Posterior vena cava (tissue), 2 donors: ENCODE measurements at regions not wholly inside any gene's neighbourhood (a gene's known extent, or its start where the extent isn't known, plus 50 kb on each side); places are given as distances from the start of the nearest gene placed in this dataset.

Experiments used
- DNase-seq: peaks from one replicate; pipeline ENCODE4 v3.0.0-alpha.2; 2020; ENCODE audit warnings: low spot score
- intact Hi-C, 2 donors: fragments of 100-400 bp; cut with DNase I; formaldehyde crosslinking; loops; one replicate each; pipeline versions ENCODE4 v1.14.1 to v1.14.2; 2022 to 2023
- donor health status: DM: yes; HTN: yes; CAD: no.
- donor health status: DM: yes; HTN: yes; CAD: no.

DNA sequence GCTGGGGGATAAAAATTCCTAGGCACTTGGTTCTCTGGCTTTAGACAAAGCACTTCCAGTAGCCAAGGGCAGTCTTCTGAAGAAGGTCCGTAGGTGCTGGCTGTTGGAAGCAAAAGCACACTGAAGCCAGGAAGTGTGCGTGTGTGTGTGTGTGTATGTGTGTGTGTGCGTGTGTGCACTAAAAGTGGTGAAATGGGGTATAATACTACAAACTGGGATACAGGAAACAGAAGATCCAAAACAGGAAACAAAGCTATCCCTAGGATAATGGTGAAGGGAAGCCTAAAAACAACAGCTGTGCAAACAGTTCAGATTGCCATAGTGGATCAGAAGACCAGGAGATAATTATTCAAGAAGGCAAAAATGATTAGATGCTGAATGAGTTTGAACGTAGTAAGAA lies 103.4 kb downstream of the IL20RB start:
- DNase-seq, result no peak
- intact Hi-C loops, result no loop called here

DNA sequence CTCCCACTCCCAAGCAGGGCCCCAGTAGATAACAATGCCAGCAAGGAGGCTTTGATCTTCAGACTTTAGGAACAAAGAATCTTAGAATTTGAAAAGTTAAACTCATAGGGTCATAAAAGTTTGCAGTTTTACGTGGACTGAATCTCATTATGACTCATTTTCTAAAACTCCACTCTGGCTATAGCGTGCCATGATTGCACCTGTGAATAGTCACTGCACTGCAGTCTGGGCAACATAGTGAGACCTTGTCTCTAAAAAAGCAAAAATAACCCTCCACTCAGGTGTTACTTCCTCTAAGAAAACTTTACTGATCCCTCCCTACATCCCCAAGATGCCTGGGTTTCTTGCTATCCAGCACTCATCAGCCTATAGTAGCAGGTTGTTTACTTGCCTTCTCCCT lies 104.5 kb downstream of the IL20RB start:
- intact Hi-C loops, result no loop called here
- DNase-seq, result no peak

DNA sequence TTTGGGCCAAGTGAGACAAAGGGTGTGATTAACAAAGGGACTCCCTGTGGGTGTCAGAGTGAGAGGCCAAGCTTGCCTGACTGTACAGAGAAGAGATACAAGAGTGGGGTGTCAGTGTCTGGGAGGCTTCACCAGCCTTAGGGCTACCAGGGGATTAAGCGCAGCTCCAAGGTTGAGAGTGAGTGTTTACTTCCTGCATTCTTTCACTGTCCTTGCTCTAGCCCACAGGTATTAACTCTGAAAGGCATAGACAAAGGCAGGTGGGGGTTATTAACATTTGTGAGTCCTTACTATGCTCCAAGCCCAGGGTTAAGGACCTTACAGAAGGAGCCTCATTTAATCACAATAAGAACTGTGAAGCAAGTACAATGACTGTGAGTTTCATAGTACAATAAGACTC lies 107.6 kb downstream of the IL20RB start:
- DNase-seq, result no peak

GRCh38 chr3:137066092-137066491 lies 108.3 kb downstream of the IL20RB start:
- DNase-seq, result no peak
- intact Hi-C loops, result no loop called here

More for the DNA sequence above, 107.6 kb downstream of the IL20RB start:
- intact Hi-C loops, result no loop called here

DNA sequence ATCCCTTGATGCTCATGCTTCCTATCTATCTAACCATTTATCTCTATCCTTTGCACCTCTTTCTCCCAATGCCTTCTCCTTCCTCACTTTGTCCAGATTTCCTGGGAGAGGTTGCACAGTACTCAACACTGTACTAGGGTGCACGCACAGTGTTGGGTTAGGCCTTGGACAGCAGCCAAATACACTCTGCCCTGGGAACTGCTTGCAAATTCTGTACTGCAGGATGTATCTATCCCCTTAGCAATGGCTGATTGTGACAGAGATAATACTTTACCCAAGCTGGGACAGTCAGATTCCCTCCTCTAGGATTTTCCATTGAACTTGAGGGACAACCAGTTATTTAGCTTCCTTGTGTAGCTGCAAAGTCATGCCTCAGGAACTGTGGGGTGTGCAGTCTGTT lies 113.3 kb downstream of the IL20RB start:
- intact Hi-C loops, result no loop called here
- no peak for DNase-seq

GRCh38 chr3:137075020-137075419 lies 117.2 kb downstream of the IL20RB start:
- intact Hi-C loops, result no loop called here
- DNase-seq, result no peak

DNA sequence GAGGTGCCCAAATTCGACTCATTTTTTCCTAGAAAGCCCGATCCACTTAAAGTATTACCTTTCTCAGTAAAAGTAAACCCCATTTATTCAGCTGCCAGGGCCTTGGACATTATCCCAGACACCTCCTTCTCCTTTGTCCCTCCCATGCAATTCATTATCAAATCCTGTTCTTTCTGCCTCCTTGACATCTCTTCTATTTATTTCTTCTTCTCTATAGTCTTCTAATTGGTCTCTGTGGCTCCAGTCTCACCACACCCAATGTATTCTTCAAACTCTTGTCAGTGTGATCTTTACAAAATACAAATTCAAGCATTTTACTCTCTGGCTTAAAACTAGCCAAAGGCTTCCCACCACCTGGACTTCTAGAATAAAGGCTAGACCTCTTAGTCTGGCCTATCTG lies 120.3 kb downstream of the IL20RB start:
- no peak for DNase-seq
- intact Hi-C loops, result no loop called here

- intact Hi-C loops, result no loop called here
These were observed 121.8 kb downstream of the IL20RB start for GRCh38 chr3:137079571-137079970.

GRCh38 chr3:137081711-137082110 lies 123.9 kb downstream of the IL20RB start:
- no peak for DNase-seq
- intact Hi-C loops, result no loop called here

More at GRCh38 chr3:137079571-137079970, 121.8 kb downstream of the IL20RB start:
- no peak for DNase-seq

DNA sequence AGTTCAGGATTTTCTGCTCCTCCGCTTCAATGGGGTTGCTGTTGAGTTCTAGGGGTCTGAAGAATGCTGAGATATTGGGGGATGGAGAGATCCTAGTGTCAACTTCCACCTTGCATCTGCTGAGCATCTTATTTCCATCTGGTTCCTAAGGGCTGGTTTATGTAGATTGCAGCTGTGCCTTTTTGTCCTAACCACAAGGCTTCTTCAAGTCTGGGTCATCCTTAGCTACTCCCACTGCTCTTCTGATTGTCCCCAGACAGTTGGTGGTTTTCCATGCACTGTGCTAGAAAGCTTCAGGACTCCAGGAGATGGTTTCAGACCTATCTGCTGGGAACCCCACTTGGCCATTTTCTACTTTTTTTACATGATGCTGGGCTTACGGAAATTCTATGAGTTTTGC lies 125.0 kb downstream of the IL20RB start:
- intact Hi-C loops, result no loop called here
- no peak for DNase-seq

GRCh38 chr3:137083332-137083731 lies 125.5 kb downstream of the IL20RB start:
- intact Hi-C loops, result no loop called here

DNA sequence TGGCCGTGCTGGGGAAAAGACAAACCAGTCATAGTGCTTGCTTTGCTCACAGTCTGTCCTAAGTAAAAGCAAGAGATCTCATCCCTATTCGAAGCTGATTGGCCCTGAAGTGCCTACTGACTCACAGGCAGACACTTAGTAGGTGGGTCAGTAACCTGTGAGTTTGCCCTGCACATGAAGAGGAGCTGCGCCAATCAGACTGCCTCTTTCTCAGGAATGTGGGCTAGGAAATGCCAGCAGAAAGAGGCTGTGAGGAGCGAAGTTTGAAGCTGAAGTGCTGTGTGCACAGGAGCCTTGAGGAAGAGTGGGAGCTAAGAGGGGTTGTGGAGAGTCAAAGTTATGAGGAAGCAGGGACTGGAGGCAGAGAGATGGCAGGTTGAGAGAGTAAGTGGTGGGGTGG lies 126.8 kb downstream of the IL20RB start:
- intact Hi-C loops, result no loop called here
- DNase-seq, result no peak

More at GRCh38 chr3:137083332-137083731, 125.5 kb downstream of the IL20RB start:
- no peak for DNase-seq

- intact Hi-C loops, result no loop called here
- DNase-seq, result no peak
These were observed 139.6 kb downstream of the IL20RB start for GRCh38 chr3:137097386-137097785.

DNA sequence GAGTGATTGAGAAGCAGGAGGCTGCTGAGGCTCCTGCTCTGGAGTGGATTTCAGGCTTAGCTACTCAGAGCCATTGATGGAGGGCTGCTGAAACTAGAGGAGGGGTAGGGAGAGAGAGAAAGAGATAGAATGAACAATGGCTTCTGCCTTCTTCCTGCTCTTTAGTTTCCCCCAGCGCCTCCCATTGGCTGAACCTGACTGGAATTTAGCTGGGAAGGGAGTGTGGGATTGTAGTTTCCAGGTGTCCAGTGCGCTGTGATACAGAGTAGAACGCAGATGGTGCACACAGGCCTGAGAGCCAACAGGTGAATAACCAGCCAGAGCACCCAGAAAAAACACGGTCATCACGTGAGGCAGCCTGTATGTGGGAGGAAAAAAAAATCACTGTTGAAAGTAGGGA lies 140.1 kb downstream of the IL20RB start:
- DNase-seq, result no peak
- intact Hi-C loops, result no loop called here

- no peak for DNase-seq
- intact Hi-C loops, result no loop called here
These were observed 141.8 kb downstream of the IL20RB start for GRCh38 chr3:137099364-137100219.

- intact Hi-C loops, result no loop called here
These were observed 142.5 kb downstream of the IL20RB start for GRCh38 chr3:137100326-137100725.

DNA sequence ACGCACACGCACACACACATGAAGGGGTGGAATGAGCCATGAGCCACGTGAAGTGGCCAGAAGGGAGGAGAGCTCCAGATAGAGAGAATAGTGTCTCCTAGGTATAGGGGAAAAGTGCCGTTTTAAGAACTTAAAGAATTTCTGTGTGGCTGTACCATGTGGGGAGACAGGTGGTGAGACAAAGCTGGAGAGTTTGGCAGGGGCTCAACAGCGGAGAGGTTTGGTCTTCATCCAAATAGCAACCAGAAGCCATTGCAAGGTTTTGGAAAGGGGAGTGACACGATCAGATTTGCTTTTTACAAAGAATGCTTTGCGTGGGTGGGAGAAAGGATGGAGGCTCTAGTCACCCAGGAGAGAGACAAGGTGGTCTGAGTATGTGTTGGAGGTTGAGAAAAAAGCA lies 146.0 kb downstream of the IL20RB start:
- no peak for DNase-seq
- intact Hi-C loops, result no loop called here

More at GRCh38 chr3:137100326-137100725, 142.5 kb downstream of the IL20RB start:
- no peak for DNase-seq

DNA sequence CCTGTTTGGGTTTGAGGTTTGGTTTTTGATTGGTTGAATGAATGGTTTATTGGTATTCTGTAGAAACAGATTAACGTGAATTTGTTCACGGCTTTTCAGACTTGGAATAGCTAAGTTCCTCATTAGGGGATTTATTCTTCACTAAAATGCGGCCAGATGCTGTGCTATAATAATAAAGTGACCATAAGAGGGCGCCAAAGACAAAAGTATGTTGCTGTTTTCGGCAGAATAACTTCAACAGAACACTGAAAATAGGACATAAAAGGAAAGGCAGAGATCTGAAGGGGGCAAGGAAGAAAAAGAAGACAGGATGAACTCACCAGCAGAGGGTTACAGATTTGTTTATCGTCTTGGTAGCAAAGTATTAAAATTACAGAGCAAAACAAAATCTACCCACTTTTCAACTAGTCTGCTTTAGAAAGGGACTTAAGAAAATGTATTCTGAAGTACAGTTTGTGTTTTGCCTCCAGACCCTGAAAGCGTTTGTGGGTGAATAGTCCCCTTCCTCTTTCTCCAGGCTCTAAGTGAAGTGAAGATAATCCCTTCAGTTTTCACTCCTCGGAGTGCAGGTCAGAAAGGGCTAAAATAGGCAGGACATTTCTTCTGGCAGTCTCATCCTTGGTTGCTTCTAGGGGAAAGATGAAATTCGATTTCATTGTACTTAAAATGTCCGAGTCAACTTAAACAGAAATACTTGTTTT lies 147.6 kb downstream of the IL20RB start:
- DNase-seq, result no peak
- intact Hi-C loops, result no loop called here

- intact Hi-C loops, result no loop called here
- no peak for DNase-seq
These were observed 148.9 kb downstream of the IL20RB start for GRCh38 chr3:137106612-137107240.

DNA sequence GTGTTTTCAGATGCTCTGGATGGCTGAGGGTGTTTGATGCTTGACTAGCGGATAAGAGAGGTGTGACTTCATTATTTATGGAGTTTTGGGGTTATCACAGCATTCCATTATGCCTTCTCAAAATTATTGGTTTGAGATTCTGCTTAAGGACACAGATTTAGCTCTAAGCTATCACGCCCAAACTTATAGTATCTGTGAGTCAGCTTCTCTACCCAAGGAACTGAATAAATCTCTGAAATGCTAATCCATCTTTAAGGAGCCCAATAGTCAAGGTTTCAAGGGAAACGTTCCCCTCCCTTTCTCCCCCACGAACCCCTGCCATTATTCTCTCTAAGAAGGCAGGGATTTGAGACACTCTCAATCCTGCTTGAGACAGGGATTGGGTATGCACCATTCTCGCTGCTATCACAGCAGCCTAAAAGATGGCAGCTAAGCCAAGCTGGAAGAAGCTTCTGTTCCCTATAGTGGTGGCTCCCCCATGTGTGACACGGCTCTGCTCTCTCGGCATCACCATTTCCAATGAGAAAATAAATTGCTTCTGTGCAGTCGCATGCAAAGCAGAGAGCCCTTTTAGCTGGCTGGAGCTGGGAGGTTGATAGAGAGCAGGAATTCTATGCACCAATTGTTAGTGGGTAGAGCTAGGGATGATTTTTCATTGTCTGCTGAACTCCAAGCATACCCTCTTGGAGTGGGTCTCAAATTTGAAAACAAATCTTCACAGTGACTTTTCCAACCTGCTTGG lies 151.1 kb downstream of the IL20RB start:
- no peak for DNase-seq
- intact Hi-C loops, result no loop called here
